ENCODE measurements at regions not wholly inside any gene's neighbourhood (a gene's known extent, or its start where the extent isn't known, plus 50 kb on each side); places are given as distances from the start of the nearest gene placed in this dataset.
"Not testable (repeated sequence)": the region's sequence is repeated elsewhere in the genome, so short reads cannot be mapped to it uniquely, and the experiment has no call there.

DNA sequence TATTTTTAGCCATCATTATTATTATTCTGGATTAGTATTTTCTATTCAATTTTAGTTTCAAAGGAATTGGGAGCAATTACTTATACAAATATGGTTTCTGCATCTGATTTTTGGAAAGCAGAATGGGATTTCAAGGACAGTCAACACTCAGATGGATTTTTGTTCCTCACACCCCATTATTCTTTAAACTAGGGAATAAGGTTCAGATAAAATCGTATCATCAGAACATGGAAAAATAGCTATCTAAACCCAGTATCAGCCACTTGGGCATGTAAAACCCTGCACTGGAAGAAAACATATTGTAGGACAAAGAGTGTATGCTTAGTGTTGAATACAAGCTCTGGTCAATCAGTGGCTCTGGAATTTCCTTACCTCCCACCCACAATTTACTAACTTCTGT, 452.5 kb downstream of the ZNF516 start:
- DNase-seq (ENCODE audit: low read depth) = no peak

DNA sequence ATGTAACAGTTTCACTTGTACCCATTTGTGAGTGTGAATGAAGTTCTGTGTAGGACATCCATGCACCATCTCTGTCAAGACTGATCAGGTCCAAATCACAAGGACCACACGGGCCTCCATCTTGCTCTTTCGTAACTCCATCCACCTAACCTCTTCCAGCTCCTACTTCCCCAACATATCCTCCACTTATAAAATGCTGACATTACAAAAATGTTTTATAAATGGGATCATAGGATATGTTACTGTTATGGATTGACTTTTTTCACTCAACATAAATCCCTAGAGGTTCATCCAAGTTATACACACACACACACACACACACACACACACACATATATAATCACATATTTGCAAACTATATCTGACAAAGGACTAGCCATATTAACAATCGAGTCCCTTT, 476.8 kb downstream of the ZNF516 start:
- no peak for DNase-seq (ENCODE audit: low read depth)

DNA sequence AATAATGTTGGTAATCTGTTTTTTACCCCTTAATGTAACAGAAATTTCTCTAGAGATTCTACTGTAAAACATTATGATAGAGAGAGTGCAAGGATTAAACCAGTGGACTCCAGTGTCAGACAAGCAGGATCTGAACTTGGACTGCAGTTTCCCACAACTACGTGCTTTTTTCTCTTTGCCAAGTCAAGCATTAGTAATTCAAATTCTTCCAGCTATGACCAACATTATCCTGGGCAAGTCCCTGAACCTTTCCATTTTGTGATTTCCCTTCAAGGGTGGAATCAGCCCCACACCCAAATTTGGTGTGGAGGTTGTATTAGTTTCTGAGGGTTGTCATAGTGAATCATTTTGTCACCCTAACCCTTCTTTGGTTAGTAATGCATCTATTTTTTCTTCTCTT, 482.0 kb downstream of the ZNF516 start:
- DNase-seq (ENCODE audit: low read depth) = no peak

DNA sequence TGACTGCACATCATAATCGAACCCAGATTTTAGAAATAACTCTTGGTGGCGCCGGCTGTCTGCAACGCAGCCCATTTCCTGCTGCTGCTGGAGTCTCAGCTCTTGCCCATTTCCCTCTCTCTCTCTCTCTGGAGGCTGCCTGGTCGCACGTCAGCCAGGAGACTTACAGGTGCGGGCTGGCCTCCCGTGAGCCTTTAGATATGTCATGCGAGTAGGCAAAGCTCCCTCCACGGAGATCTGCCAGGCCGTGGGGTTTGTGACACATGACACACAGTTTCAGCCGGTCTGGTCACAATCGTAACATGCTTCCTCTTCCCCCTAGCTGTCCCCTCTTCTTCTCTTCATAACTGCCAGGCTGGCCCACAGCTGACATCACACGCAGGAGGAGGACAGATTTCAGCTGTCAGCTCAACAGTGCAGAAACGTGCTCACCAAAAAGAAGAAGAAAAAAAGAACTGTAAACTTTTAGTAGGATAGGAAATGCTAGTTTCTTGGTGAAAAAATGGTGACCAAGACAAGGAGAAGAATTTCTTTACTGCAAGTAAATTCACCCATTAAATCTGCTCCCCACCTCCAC, 489.3 kb downstream of the ZNF516 start:
- DNase-seq (ENCODE audit: low read depth) = no peak

DNA sequence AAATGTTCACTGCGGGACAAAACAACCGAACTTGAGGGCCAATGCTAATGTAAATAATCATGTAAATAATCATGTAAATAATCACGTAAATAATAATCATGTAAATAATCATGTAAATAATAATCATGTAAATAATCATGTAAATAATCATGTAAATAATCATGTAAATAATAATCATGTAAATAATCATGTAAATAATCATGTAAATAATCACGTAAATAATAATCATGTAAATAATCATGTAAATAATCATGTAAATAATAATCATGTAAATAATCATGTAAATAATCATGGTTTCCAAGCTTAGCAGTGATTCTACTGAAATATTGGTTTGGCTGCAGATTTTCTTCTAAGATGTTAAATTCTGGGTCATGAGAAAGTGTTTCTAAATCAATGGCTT, 507.1 kb downstream of the ZNF516 start:
- not testable (repeated sequence) for DNase-seq (ENCODE audit: low read depth)

DNA sequence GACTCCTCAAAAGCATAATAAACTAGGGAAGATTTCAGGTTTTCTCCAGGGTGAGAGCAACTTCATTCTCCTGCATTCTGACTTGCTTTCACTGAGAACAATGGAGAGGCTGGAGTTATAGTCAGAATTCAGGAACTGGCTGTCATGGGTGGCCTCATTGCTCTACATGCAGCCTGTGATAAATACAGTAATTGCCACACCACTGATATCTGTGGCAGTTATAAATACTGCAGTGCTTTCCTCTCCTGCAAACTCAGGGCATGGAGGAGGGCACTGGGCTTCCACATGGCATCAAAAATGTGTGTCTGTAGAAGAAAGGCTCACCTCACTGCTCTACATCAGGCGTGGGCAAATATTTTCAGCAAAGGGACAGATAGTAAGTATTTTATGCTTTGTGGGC, 510.2 kb downstream of the ZNF516 start:
- DNase-seq (ENCODE audit: low read depth) = no peak

DNA sequence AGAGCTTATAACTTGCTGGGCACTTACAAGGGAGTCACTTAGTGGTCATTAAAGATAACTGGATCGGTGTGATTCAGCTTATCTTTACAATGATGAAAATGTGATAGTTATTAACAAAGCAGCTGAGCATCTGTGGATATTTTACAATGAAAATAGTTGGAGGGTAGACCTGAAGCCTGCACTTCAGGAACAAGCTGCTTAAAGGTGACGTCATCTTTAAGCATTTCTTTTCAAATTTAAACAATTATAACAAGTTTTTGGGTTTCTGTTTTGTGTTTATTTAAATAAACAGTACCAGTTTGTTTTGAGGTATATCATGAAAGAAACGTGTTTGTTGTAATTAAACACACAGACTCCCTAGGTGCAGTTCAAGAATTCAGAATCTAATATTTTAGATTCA, 513.9 kb downstream of the ZNF516 start:
- no peak for DNase-seq (ENCODE audit: low read depth)

DNA sequence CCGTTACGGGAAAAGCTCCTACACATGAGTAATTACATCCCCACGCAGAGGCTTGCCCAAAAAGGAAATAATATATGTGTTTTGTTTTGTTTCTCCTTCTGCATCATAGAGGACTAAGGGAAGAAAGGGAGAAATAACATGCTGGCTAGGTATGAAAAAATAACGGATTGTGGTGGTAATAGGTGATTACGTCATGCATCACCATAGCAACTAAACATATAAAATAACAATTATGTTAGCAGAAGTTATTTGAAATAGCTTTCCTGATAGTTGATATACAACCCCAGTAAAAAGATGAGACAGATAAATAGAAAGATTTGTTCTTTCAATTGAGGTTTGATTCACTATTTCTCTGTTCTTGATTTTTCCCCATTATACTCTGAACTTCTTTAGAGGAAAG, 518.0 kb downstream of the ZNF516 start:
- DNase-seq (ENCODE audit: low read depth) = no peak

DNA sequence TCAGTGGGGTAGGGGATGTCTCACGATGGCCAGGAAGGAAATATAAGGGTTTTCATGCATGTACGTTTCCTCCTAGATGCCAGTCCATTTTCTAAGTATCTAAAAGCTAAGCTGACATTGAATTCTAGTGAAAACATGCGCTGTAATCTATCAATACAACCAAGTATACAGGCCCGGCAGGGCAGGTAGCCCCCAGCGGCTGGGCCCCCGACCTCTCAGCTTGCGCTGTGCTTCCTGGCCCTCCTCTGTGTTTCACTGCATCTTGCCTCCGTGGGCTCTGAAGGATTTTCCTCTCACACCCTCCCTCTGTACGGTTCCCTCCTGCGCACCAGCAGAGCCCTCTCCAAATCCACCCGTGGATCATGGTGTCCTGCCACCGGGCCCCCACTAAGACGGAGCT, 524.8 kb downstream of the ZNF516 start:
- no peak for DNase-seq (ENCODE audit: low read depth)

DNA sequence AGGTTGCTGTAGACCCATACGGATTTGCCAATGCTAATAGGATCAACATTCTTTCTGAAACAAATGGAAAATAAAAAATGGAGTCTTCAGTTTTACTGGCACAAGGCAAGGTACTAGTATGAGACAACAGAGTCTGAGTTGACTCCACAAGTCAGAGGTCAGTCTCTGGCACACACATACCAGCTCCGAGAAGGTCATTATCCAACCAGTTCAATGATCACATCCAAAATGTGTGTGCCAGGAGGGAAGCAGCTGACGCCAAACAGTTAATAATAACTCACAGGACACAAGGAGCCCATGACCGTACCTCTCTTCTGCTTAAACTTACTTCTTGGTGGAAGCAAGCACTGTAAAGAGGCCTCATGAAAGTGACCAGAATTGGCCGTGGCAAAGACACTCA, 528.6 kb downstream of the ZNF516 start:
- no peak for DNase-seq (ENCODE audit: low read depth)

DNA sequence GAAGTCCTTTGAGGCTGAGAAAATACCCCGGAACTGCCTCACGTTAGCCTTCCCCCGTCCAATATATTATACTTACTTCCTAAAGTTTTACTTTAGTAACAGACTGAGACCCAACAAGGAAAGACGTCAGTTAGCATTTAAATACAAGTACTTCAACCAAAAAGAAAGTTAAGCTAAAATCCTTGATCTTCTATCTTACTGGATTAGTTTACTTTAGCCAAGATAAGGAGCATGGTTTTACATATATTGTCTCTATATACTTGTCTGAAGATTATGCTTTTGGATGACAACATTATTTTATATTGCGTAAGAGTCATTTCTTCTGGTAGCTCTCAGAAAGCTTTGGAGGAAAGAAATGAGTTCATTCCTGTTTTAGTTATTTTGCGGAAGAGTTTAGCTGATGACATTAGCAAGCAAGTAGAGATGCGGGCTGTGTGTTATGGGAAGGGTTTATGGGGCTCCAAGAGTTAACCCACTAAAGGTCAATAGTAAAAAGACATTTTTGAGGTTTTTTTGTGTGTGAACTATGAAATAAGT, 532.9 kb downstream of the ZNF516 start:
- no peak for DNase-seq (ENCODE audit: low read depth)

DNA sequence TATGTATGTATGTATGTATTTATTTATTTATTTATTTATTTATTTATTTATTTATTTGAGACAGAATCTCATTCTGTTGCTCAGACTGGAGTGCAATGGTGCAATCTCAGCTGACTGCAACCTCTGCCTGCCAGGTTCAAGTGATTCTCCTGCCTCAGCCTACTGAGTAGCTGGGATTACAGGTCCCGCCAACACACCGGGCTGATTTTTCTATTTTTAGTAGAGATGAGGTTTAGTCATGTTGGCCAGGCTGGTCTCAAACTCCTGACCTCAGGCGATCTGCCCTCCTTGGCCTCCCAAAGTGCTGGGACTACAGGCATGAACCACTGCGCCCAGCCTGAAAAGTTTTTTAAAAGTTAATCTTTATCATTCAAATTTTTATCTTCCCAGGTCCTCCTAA, 532.9 kb upstream of the SMIM21 start:
- not testable (repeated sequence) for DNase-seq (ENCODE audit: low read depth)

DNA sequence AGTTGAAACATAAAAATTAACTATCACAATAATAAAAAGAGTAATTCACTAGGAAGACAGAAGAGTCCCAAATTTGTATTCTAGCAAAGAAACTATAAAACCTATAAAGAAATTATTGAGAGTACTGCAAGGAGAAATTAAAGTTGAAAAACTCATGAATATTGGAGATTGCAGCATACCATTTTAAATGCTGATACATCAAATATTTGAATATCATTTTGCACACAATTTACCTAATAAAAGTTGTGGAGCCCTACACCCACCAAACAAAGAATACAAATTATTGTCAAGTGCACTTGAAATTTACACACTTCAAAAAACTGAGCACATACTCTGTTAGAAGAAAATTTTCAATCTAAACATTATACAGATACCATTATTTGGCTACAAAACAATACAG, 531.6 kb upstream of the SMIM21 start:
- no peak for DNase-seq (ENCODE audit: low read depth)

DNA sequence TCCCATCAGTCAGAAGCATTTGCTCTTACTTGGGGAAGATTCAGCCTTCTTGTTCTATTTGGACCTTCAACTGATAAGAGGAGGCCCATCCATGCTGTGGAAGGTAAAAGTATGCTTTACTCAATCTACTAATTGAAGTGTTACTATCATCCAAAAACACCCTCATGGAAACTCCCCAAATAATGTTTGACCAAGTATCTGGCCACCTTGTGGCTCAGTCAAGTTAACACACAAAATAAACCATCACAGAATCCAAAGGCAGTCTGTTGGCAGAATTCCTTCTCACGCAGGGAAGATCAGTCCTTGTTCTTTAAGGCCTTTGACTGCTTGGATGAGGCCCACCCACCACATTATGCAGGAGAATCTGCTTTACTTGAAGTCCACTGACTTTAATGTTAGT, 531.2 kb upstream of the SMIM21 start:
- DNase-seq (ENCODE audit: low read depth) = no peak

DNA sequence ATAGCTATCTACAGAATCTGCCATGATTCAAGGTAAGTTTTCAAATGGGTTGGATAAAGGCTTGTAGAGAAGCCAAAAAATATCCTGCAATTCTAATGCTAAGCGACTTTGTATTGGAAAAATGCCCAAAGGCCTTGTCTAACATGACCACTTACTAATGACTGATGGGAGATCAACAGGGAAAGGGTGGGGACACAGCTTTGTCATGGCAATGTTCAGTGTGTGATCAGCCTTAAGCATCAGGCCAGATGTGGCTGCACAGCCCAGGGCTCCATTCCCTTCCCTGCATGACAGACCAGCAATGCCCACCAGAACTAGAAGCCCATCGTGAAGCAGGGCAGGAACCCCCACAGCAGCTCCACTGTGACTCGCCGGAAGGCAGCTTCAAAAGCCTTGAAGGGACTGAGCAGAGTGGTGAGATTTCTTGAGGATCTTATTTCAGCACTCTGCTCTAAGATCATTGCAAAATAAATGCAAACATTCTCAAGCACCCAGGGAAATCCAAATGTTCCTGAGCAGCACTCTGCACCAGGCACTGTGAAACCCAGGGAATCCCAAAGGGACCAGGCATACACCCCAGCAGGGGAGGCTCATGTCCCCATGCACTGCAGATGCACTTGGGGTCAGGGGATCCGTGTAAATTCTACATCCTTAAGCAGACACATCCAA, 517.9 kb upstream of the SMIM21 start:
- no peak for DNase-seq (ENCODE audit: low read depth)

DNA sequence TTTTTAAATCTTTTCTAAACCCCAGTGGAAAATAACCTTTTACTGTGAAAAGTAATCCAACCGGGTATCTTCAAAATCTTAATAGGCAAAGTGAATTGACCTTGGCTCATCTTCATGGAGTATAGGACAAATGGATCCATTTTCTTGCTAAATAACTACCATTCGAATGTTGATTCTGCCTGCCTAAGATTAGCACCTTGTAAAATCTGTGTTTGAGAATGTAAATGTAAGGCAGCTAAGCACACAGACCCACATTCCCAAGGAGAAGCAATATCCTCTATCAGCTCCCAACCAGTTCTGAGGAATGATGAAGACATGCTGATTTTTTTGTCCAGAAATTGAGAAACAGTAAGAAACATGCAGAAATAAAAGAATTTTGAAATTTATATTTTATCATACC, 509.8 kb upstream of the SMIM21 start:
- DNase-seq (ENCODE audit: low read depth) = no peak

DNA sequence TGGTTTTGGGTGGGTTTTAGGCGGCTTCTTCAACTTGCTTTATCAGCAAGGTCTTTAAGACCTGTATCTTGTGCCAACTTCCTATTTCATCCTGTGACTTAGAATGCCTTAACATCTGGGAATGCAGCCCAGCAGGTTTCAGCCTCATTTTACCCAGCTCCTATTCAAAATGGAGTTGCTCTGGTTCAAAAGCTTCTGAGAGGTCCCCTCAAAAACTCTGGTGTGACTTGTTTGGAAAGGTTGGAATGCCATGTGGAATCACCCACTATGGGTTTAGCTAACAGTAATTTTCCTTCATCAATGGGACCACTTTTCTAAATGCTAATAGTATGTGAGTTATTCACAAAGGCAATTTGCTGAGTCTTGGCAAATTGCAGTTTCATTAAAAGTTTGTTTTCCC, 509.4 kb upstream of the SMIM21 start:
- DNase-seq (ENCODE audit: low read depth) = no peak

DNA sequence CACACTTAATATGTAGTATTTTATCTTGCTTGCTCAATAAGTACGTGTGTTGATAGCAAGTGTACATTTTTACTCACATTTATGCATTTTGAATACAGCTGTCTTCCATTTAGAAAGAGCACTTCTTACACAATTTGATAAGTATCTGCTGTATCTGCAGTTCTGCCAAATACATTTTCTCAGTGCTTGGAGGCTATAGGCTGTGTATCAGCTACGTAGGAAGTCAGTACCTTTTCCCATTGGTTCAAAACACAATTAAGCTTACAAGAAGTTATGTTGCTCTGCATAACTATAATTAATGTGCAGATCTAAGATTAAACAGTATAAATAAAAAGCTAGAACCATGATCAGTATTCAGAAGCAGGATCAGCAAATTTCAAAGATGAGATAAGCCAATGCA, 503.6 kb upstream of the SMIM21 start:
- DNase-seq (ENCODE audit: low read depth) = no peak

DNA sequence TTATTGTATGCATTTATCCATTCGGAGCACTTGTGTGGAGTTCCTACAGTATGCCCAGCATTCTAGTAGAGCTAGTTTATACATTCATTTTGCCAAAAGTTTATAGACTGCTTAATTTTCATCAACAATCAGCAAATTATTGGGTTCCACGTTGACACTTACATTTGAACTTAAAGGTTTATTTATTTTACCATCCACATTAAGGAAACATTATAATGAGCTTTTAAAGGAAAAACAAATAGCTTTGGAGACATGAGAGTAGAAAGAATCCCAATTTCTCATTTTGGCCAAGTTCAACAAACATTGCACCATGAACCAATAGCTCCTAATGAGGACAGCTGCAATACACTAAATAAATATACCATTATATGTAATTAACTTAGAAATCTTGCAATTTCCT, 501.2 kb upstream of the SMIM21 start:
- DNase-seq (ENCODE audit: low read depth) = no peak

DNA sequence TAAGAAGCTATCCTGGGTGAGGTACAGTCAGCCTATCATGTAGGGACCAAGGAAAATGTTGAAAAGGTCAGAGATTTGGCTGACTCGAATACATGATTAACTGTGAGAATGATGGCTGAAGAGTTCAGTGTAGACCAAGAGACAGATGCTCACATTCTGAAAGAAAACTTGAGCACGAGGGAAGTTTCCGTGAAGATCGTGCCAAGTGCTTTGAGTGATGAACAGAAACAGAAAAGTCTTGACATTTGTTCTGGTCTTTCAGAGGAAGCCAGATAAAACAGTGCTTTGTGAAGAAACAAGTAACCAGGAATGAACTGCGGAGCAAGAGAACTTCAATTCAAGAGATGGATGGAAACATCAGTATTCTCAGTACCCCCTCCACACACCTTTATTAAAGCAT, 500.3 kb upstream of the SMIM21 start:
- DNase-seq (ENCODE audit: low read depth) = no peak

DNA sequence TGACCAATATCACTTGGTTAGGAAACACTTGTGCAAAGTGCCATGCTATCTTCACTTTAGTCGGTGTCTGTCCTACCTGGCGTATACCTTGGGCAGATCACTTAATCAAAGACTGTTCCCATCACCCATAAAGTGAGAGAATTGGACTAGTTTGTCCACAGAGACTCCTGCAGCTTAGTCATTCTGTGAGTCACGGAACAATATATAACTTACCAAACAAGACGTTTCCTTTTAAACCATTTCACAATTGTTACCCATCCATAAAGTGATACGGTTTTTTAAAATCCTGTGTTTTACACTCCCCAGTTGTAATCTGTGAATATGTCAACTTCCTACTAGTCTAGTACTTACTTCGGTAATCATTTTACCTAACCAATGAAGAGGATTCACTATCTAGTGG, 499.3 kb upstream of the SMIM21 start:
- DNase-seq (ENCODE audit: low read depth) = no peak

DNA sequence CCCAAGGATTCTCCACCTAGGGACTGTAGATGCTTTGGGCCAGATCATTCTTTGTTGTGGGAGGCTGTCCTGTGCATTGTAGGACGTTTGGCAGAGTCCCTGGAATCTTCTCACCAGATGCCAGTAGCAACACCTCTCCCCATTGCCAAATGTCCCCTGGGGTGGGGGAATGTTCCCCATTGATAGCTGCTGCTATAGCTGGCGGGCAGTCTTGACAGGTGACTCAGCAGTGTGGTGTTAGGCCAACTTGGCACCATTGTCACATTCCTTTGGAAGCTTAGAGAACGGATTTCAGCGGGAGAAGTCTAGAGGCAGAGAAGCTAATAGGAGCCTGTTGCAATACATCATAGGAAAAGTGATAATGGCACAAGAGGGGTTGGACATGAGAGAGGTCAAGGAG, 495.7 kb upstream of the SMIM21 start:
- DNase-seq (ENCODE audit: low read depth) = peak; percentile 69

DNA sequence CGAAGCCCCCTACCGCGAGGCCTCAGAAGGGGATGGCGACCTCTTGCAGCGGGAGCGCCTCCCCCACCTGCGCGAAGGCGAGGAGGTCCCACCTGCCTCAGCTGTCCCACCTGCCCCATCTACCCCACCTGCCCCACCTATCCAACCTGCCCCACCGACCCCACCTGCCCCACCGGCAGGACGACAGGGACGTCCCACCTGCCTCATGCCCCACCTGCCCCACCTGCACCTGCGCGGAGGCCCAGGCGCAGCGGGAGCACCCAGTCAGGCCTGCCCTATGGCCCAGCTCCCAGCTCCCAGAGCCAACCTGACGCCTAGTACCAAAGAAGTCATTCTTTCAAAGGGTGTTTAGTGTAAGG, 489.1 kb upstream of the SMIM21 start:
- DNase-seq (ENCODE audit: low read depth) = no peak

DNA sequence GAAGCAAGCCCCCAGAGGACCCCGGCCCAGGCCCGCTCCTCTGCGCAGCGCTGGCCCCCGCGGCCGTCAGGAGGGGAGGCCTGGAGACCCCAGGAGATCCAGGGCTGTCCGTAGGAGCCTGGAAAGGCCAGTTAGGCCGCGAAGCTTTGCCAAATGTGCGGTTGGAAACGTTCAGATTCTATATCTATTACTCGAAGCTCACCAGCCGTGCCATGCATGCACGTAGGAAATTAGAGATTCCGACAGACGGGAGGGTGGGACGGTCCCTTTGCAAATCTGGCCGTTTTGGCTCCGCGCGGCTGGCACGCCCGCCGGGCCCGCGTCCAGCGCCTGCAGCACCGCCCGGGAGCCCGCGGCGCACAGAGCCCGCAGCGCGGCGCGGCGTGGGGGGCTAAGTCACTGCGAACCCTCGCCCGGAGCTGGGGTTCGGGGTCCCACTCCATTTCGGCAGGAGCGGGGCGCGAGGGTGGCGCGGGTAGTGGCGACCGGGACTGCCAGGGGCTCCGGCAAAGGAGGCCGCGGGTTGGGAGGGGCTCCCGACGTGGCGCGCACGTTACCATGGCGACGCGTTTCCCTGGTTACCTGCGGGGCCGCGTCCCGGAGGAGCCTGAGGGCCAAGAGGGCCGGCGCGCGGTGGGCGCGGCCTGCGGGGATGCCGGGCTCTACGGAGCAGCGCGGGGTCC, 488.6 kb upstream of the SMIM21 start:
- DNase-seq (ENCODE audit: low read depth) = no peak

Measured in fibroblast of the conjunctiva (primary cell).